NCI-H526 treated with DMSO at 0.1 percent for 48 hours (cell line): ENCODE measurements at regions not wholly inside any gene's neighbourhood (a gene's known extent, or its start where the extent isn't known, plus 50 kb on each side); places are given as distances from the start of the nearest gene placed in this dataset.
"Not testable (repeated sequence)": the region's sequence is repeated elsewhere in the genome, so short reads cannot be mapped to it uniquely, and the experiment has no call there.

ENCODE experiments used
- DNase-seq: peaks from one replicate; lab custom pipeline; 2025; lab: John Stamatoyannopoulos, UW

- DNase-seq, result not testable (repeated sequence)
Observed at GRCh38 chr9:97099540-97099939, 60.6 kb upstream of the CTSV start.

- DNase-seq, result no peak
Observed at GRCh38 chr9:97096793-97097192, 57.9 kb upstream of the CTSV start.

- DNase-seq, result not testable (repeated sequence)
Observed at GRCh38 chr9:97089361-97089760, 50.4 kb upstream of the CTSV start.
